IMR-90 (cell line): ENCODE measurements at regions not wholly inside any gene's neighbourhood (a gene's known extent, or its start where the extent isn't known, plus 50 kb on each side); places are given as distances from the start of the nearest gene placed in this dataset.

Experiments
- BHLHE40 ChIP-seq: fragments of 150-350 bp; IDR thresholded peaks from 2 replicates; pipeline ENCODE4 v1.6.1; 2016; ENCODE audit warnings: mild to moderate bottlenecking, low read depth, low read length
- FOS ChIP-seq: fragments of 150-350 bp; IDR thresholded peaks from 2 replicates; pipeline ENCODE4 v1.6.1; 2016; ENCODE audit warnings: low read depth, low read length
- MAZ ChIP-seq: IDR thresholded peaks from 2 replicates; pipeline ENCODE4 v1.6.1; 2012; ENCODE audit warnings: low read depth, mild to moderate bottlenecking, low read length, improper control_type of control experiment, moderate library complexity, borderline replicate concordance
- POLR2A ChIP-seq: IDR thresholded peaks from 2 replicates; pipeline ENCODE4 v1.6.1; 2012; ENCODE audit warnings: mild to moderate bottlenecking, low read depth, low read length
- RAD21 ChIP-seq: IDR thresholded peaks from 2 replicates; pipeline ENCODE4 v1.6.1; 2012; ENCODE audit warnings: low read length, improper control_type of control experiment
- RCOR1 ChIP-seq: IDR thresholded peaks from 2 replicates; pipeline ENCODE4 v1.6.1; 2012; ENCODE audit warnings: mild to moderate bottlenecking, low read length, improper control_type of control experiment; ENCODE audit not compliant: insufficient replicate concordance
- SMC3 ChIP-seq: fragments of 150-350 bp; IDR thresholded peaks from 2 replicates; pipeline ENCODE4 v1.6.1; 2016; ENCODE audit warnings: low read depth, mild to moderate bottlenecking, antibody characterized with exemption, low read length, moderate library complexity
- TF ChIP-seq, protein P1 (sequence below): conservative IDR thresholded peaks from 2 replicates; pipeline ENCODE4 v1.5.1; 2012; ENCODE audit warnings: mild to moderate bottlenecking, low read depth, low read length, improper control_type of control experiment

DNA sequence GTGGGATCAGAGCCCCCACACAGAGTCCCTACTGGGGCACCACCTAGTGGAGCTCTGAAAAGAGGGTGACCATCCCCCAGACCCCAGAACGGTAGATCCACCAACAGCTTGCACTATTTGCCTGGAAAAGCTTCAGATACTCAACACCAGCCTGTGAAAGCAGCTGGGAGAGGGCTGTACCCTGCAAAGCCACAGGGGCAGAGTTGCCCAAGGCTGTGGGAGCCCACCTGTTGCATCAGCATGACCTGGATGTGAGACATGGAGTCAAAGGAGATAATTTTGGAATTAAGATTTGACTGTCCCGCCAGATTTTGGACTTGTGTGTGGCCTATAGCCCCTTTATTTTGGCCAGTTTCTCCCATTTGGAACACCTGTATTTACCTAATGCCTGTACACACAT, 260.4 kb downstream of the TBX18 start:
- TF ChIP-seq POLR2A = no peak
- TF ChIP-seq, protein P1, sequence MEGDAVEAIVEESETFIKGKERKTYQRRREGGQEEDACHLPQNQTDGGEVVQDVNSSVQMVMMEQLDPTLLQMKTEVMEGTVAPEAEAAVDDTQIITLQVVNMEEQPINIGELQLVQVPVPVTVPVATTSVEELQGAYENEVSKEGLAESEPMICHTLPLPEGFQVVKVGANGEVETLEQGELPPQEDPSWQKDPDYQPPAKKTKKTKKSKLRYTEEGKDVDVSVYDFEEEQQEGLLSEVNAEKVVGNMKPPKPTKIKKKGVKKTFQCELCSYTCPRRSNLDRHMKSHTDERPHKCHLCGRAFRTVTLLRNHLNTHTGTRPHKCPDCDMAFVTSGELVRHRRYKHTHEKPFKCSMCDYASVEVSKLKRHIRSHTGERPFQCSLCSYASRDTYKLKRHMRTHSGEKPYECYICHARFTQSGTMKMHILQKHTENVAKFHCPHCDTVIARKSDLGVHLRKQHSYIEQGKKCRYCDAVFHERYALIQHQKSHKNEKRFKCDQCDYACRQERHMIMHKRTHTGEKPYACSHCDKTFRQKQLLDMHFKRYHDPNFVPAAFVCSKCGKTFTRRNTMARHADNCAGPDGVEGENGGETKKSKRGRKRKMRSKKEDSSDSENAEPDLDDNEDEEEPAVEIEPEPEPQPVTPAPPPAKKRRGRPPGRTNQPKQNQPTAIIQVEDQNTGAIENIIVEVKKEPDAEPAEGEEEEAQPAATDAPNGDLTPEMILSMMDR = no peak
- no peak for TF ChIP-seq RAD21
- TF ChIP-seq BHLHE40 = no peak
- no peak for TF ChIP-seq FOS
- no peak for TF ChIP-seq SMC3
- no peak for TF ChIP-seq RCOR1
- TF ChIP-seq MAZ = no peak
